ENCODE measurements at regions not wholly inside any gene's neighbourhood (a gene's known extent, or its start where the extent isn't known, plus 50 kb on each side); places are given as distances from the start of the nearest gene placed in this dataset.
A peak's percentile ranks its signal among the peaks of the same experiment; 100 is the strongest.

DNA sequence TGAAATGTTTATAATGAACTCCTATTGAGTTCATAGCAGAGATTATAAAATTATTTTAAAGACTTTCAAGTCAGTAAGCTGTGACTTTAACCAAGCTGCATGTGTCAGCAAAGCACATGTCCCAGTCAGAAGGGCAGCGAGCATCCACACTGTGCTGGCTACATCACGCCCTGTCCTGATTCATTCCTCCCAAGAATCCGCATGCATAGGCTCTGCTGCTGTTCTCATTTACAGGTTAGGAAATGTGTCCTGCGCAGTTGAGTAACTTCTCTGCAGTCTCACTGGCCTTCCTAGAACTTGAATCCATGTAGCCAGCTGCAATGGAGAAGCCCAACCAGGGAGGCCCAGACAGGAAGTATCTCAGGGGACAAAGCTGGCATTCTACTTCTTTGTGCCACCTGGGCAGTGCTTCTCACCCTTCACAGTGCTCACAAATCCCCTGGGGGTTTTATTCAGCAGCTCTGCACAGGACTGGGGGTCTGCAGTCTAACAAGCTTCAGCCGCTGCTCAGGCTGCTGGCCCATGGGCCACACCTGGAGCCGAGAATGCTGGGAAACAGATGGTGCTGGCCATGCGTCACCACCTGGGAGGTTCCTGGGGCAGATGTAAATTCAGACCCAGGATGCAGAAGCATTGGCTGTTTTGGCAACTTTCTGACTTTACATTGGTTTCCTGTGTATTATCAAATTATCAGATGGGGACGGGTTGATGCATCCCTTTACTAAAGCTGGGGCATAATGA is 192.8 kb upstream of the GDF10 start:
- DNase-seq, result no peak

DNA sequence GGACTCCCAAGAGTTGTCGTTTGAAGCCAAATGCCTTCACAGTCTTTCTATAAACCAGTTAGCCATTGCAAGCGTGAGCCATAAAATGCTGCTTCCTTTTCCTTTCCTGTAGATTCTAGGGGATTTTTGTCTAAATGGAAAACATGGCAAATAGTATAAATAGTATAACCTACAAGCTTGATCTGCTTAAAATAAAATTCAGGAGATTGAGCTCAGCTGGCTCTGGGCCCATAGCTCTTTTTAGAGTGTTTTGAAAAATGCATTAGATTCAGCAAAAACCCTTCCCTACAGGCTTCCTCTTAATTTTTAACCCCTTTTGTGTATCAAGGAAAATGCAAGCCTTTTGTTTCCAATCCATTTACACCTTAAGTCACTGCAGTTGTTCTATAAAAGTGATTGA is 190.1 kb upstream of the GDF10 start:
- Histone ChIP-seq H3K9me3 (ENCODE audit: control insufficient read depth in 4 of 4, insufficient read depth in 3 of 4, low read length in 3 of 4) (no peaks in the 10 kb centered on the region), H3K4me1 (ENCODE audit: control insufficient read depth in 5 of 5, insufficient read depth in 5 of 5, low read length in 5 of 5) (peaks cover 0 to 53% (median 13%) of the 10 kb centered on the region in 5 donors), H3K27me3 (ENCODE audit: control insufficient read depth in 3 of 3, insufficient read depth in 3 of 3, low read length in 2 of 3) (no peaks in the 10 kb centered on the region), H3K9ac (ENCODE audit: insufficient read depth in 1 of 2, low read length in 2 of 2) (no peak overlapping the region), H3K36me3 (ENCODE audit: control insufficient read depth in 4 of 4, insufficient read depth in 4 of 4, low read length in 4 of 4) (no peaks in the 10 kb centered on the region), H3K4me3 (no peak overlapping the region), H3K27ac (ENCODE audit: low read depth in 1 of 2, low read length in 1 of 2) (no peak overlapping the region)
- TF ChIP-seq, protein P1, sequence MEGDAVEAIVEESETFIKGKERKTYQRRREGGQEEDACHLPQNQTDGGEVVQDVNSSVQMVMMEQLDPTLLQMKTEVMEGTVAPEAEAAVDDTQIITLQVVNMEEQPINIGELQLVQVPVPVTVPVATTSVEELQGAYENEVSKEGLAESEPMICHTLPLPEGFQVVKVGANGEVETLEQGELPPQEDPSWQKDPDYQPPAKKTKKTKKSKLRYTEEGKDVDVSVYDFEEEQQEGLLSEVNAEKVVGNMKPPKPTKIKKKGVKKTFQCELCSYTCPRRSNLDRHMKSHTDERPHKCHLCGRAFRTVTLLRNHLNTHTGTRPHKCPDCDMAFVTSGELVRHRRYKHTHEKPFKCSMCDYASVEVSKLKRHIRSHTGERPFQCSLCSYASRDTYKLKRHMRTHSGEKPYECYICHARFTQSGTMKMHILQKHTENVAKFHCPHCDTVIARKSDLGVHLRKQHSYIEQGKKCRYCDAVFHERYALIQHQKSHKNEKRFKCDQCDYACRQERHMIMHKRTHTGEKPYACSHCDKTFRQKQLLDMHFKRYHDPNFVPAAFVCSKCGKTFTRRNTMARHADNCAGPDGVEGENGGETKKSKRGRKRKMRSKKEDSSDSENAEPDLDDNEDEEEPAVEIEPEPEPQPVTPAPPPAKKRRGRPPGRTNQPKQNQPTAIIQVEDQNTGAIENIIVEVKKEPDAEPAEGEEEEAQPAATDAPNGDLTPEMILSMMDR (IDR thresholded peaks at IDR 0.05; ENCODE audit: control extremely low read depth, extremely low read depth), result no peak
- DNase-seq (peak in 2 of 3 donors; percentile 60 to 64), ATAC-seq (ENCODE audit: insufficient read depth, low FRiP score) (no peak)
- WGBS, 2 donors, result 52 to 64% methylated on average over 2 of the region's 2 CpGs

More for the DNA sequence above, 192.8 kb upstream of the GDF10 start:
- Histone ChIP-seq H3K27ac (ENCODE audit: low read depth in 1 of 2, low read length in 1 of 2) (no peak overlapping the region), H3K27me3 (ENCODE audit: control insufficient read depth in 3 of 3, insufficient read depth in 3 of 3, low read length in 2 of 3) (no peaks in the 10 kb centered on the region), H3K36me3 (ENCODE audit: control insufficient read depth in 4 of 4, insufficient read depth in 4 of 4, low read length in 4 of 4) (no peaks in the 10 kb centered on the region), H3K9ac (ENCODE audit: insufficient read depth in 1 of 2, low read length in 2 of 2) (no peak overlapping the region), H3K4me1 (ENCODE audit: control insufficient read depth in 5 of 5, insufficient read depth in 5 of 5, low read length in 5 of 5) (peaks cover 0 to 68% (median 14%) of the 10 kb centered on the region in 5 donors), H3K9me3 (ENCODE audit: control insufficient read depth in 4 of 4, insufficient read depth in 3 of 4, low read length in 3 of 4) (no peaks in the 10 kb centered on the region), H3K4me3 (no peak overlapping the region)
- WGBS, 2 donors, result 90 to 94% methylated on average over 8 of the region's 8 CpGs
- TF ChIP-seq, protein P1 (IDR thresholded peaks at IDR 0.05; ENCODE audit: control extremely low read depth, extremely low read depth), result no peak
- ATAC-seq (ENCODE audit: insufficient read depth, low FRiP score), result no peak

DNA sequence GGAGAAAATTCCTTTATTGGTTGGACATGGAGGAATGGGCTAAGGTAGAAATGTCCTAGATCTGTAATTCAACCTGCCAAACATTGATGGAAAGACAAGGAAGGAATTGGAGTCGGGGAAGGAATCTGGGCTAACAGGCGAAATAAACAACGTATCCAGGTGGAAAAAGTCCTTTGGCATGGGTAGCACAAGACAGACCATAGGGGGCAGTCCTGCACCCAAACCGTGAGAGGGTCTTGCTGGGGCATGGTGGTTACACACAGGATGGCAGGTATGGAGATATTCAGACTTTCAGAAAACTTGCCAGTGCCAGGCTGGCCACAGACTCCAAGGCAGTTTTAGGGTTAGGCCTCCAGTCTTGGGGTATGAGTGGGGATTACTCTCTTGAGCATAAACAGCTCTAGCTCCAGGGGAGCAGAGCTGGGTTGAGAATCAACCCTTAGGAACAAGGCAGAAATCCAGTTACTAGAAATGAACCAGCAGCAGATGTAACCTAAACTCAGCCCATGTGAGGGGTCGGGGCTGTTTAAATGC is 188.6 kb upstream of the GDF10 start:
- WGBS, 2 donors, result 87 to 90% methylated on average over 5 of the region's 5 CpGs
- Histone ChIP-seq H3K9ac (ENCODE audit: insufficient read depth in 1 of 2, low read length in 2 of 2) (no peak overlapping the region), H3K4me3 (no peak overlapping the region), H3K27me3 (ENCODE audit: control insufficient read depth in 3 of 3, insufficient read depth in 3 of 3, low read length in 2 of 3) (no peaks in the 10 kb centered on the region), H3K36me3 (ENCODE audit: control insufficient read depth in 4 of 4, insufficient read depth in 4 of 4, low read length in 4 of 4) (no peaks in the 10 kb centered on the region), H3K9me3 (ENCODE audit: control insufficient read depth in 4 of 4, insufficient read depth in 3 of 4, low read length in 3 of 4) (no peaks in the 10 kb centered on the region), H3K27ac (ENCODE audit: low read depth in 1 of 2, low read length in 1 of 2) (no peak overlapping the region), H3K4me1 (ENCODE audit: control insufficient read depth in 5 of 5, insufficient read depth in 5 of 5, low read length in 5 of 5) (peaks cover 0 to 49% (median 13%) of the 10 kb centered on the region in 5 donors)
- TF ChIP-seq, protein P1 (IDR thresholded peaks at IDR 0.05; ENCODE audit: control extremely low read depth, extremely low read depth), result no peak
- DNase-seq (no peak), ATAC-seq (ENCODE audit: insufficient read depth, low FRiP score) (no peak)
